ENCODE measurements at regions not wholly inside any gene's neighbourhood (a gene's known extent, or its start where the extent isn't known, plus 50 kb on each side); places are given as distances from the start of the nearest gene placed in this dataset.

DNA sequence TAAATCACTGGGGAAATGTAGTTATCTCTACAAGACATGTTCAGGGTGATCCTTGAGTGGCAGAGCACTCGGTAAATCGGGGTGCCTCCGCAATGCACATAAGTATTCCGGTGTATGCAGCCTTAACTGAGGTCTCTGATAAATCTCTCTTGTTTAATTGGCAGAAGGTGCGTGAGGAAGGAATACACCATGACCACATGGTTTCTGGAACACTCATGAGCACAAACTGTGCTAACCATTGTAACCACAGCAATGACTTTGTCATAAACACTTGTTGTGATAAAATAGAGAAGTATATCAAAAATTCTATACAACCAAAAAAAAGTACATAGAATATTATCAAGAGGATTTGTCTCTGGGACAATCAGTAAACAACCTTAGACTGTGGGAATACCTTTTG, 146.8 kb upstream of the DIO2 start:
- Histone ChIP-seq H3K79me1 (ENCODE audit: insufficient read depth, low read depth, low read length, poor library complexity, severe bottlenecking) (no peaks in the 10 kb centered on the region), H2BK12ac (ENCODE audit: insufficient read length, low read depth, low read length) (no peak overlapping the region), H3T11ph (ENCODE audit: low read length) (no peak overlapping the region), H3K56ac (ENCODE audit: insufficient read length, low read depth, low read length) (no peak overlapping the region), H3K14ac (ENCODE audit: insufficient read depth, low read length) (no peak overlapping the region), H3K27ac (ENCODE audit: insufficient read length, low read depth, low read length) (no peak overlapping the region), H3K79me2 (ENCODE audit: insufficient read depth, low read length) (no peaks in the 10 kb centered on the region), H2BK5ac (ENCODE audit: insufficient read length, low read length) (no peak overlapping the region), H3K4ac (ENCODE audit: low read depth, low read length) (no peak overlapping the region), H3K27me3 (ENCODE audit: insufficient read depth, low read length) (no peaks in the 10 kb centered on the region), H2BK20ac (ENCODE audit: low read depth, low read length, poor library complexity, severe bottlenecking) (no peak overlapping the region), H3K9me3 (ENCODE audit: control insufficient read depth, low read depth, low read length) (no peaks in the 10 kb centered on the region), H2AFZ (ENCODE audit: low read length) (no peak overlapping the region), H4K20me1 (ENCODE audit: control insufficient read depth, insufficient read depth, insufficient read length) (no peaks in the 10 kb centered on the region), H2AK5ac (ENCODE audit: insufficient read length, low read length) (no peak overlapping the region), H3K4me1 (ENCODE audit: insufficient read depth, low read length) (no peaks in the 10 kb centered on the region), H3K9ac (ENCODE audit: extremely low read depth, insufficient read length, low read length) (no peak overlapping the region), H3K4me2 (ENCODE audit: insufficient read depth, insufficient read length, low read length) (no peak overlapping the region), H3K18ac (ENCODE audit: insufficient read length, low read depth, low read length) (no peak overlapping the region), H4K5ac (ENCODE audit: insufficient read length, low read depth, low read length) (no peak overlapping the region), H2BK15ac (ENCODE audit: low read depth, low read length) (no peak overlapping the region), H4K91ac (ENCODE audit: insufficient read length, low read depth, low read length) (no peak overlapping the region), H4K8ac (replicated peaks; ENCODE audit: insufficient read length, low read depth, low read length) (no peak overlapping the region), H2BK120ac (ENCODE audit: low read depth, low read length, poor library complexity, severe bottlenecking) (no peak overlapping the region), H3K23me2 (ENCODE audit: insufficient read length, low read depth, low read length, poor library complexity, severe bottlenecking) (no peaks in the 10 kb centered on the region), H3K23ac (ENCODE audit: insufficient read length, low read depth, low read length) (no peak overlapping the region)
- Mint-ChIP-seq H3K4me1 (no peaks in the 10 kb centered on the region), H3K9me3 (no peaks in the 10 kb centered on the region), H3K36me3 (ENCODE audit: insufficient read depth in 1 of 3, low read depth in 3 of 3) (no peaks in the 10 kb centered on the region), H3K4me3 (no peak overlapping the region), H3K27me3 (ENCODE audit: low read depth) (no peaks in the 10 kb centered on the region; the same call in 1 of the 2 replicates), H3K27ac (no peak overlapping the region)
- DNase-seq: no peak
- TF ChIP-seq, protein P1, sequence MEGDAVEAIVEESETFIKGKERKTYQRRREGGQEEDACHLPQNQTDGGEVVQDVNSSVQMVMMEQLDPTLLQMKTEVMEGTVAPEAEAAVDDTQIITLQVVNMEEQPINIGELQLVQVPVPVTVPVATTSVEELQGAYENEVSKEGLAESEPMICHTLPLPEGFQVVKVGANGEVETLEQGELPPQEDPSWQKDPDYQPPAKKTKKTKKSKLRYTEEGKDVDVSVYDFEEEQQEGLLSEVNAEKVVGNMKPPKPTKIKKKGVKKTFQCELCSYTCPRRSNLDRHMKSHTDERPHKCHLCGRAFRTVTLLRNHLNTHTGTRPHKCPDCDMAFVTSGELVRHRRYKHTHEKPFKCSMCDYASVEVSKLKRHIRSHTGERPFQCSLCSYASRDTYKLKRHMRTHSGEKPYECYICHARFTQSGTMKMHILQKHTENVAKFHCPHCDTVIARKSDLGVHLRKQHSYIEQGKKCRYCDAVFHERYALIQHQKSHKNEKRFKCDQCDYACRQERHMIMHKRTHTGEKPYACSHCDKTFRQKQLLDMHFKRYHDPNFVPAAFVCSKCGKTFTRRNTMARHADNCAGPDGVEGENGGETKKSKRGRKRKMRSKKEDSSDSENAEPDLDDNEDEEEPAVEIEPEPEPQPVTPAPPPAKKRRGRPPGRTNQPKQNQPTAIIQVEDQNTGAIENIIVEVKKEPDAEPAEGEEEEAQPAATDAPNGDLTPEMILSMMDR (conservative IDR thresholded peaks at IDR 0.05): no peak
- WGBS (ENCODE audit: extremely low coverage, insufficient read length, low lambda C conversion rate): no CpG with 5 or more reads among the region's 5 CpGs

All from H9 (cell line).